ACHN (cell line): ENCODE measurements at regions not wholly inside any gene's neighbourhood (a gene's known extent, or its start where the extent isn't known, plus 50 kb on each side); places are given as distances from the start of the nearest gene placed in this dataset.
"Not testable (repeated sequence)": the region's sequence is repeated elsewhere in the genome, so short reads cannot be mapped to it uniquely, and the experiment has no call there.

Source experiments
- DNase-seq: peaks from one replicate; pipeline ENCODE4 v3.0.0-alpha.2; 2015
- in situ Hi-C: cut with HindIII; loops from 2 replicates; pipeline ENCODE4 v1.10.0; 2017; ENCODE audit warnings: low sequenced_read_pairs, low pct_ligation_motif_present, low pct_unique_long_range_greater_than_20kb

- in situ Hi-C loops = no loop called here
Measured at GRCh38 chr6:126188279-126188909, 151.5 kb upstream of the CENPW start.

DNA sequence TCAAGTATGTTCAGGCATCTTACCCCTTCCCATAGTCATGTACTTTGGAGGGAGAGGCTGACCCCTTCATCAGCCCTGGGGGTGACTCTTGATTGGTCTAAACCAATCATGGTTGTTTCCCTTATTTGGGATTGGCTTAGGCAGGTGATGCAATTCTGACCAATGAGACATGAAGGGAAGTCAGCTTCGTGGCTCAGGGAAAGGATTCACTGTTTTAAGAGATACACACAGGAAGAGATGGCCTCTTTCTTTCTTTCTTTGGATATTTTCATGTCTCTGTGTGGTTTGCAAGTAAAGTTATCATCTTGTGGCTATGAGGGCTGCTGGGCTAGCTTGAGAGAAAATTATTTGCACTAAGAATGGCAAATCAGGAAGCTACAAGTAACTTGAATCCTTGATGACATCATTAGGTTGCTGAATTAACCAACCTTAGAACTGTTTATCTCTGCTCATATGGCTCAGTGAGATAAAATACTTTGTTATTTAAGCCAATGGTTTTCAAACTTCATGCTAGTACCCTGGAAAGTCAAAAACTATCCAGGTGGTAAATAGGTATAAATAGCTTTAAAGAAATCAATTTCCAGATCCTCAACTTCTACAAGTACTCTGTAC lies 144.2 kb upstream of the CENPW start:
- in situ Hi-C loops = no loop called here
- DNase-seq = no peak

More at GRCh38 chr6:126188279-126188909, 151.5 kb upstream of the CENPW start:
- DNase-seq = no peak

DNA sequence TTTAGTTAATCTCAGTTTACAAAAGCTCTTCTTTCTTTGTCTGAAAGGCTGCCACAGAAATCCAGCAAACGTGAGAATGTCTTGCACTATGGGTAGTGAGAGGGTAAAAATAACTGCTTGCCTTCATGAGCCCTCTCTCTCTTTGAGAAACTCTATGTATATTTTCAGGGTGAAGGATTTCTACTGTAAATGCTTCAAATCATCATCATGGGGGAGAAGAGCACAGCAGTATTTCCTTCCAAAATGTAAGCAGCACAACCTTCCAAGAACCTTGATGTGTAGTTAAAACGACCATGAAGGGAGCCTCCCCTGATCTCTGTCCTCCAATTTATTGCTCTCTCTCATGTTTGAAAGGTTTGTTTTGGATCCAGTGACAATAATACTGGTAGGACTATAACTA lies 141.3 kb upstream of the CENPW start:
- no peak for DNase-seq
- in situ Hi-C loops = no loop called here

GRCh38 chr6:126199466-126199865 lies 140.4 kb upstream of the CENPW start:
- no peak for DNase-seq
- in situ Hi-C loops = no loop called here

- in situ Hi-C loops = no loop called here
- no peak for DNase-seq
Measured at GRCh38 chr6:126202707-126203106, 137.2 kb upstream of the CENPW start.

- in situ Hi-C loops = no loop called here
- DNase-seq = no peak
Measured at GRCh38 chr6:126204126-126204525, 135.8 kb upstream of the CENPW start.

DNA sequence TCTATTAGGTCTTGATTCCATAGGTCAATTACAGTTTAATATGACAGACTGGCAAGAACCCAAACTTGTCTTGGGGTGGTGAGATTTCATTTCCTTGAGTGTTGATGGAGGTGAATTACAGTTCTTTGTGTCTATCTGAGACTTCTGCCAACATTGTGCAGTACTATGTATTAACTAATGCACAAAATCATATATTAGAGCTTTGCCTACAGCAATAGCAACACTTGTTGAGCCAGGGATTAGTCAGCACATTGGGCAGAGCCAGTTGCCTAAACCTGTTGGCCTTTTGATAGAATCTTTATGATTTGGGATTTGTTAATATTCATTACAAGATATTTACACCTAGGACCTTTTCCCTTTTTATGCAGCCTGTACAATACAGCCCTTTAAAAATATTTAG lies 135.3 kb upstream of the CENPW start:
- DNase-seq = no peak
- in situ Hi-C loops = no loop called here

GRCh38 chr6:126206504-126207246 lies 133.2 kb upstream of the CENPW start:
- no peak for DNase-seq
- in situ Hi-C loops = no loop called here

- in situ Hi-C loops = no loop called here
Measured at GRCh38 chr6:126210398-126211075, 129.4 kb upstream of the CENPW start.

DNA sequence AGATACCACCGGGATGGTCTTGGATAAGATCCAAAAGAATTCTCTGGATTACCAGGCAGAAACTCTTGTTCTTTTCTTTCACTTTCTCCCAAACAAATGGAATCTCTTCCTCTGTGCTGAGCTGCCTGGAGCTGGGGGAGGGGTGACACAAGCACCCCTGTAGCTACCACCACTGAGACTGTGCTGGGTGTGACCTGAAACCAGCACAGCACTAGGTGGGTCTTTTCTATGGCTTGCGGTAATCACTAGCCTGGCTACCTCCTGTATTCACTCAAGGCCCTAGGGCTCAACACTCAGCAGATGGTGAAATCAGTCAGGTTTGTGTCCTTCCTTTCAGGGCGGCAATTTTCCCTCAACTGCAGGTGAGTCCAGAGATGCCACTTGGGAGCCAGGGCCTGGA lies 122.4 kb upstream of the CENPW start:
- in situ Hi-C loops = no loop called here
- DNase-seq = no peak

More at GRCh38 chr6:126210398-126211075, 129.4 kb upstream of the CENPW start:
- DNase-seq = no peak

GRCh38 chr6:126220901-126221300 lies 119.0 kb upstream of the CENPW start:
- DNase-seq, in situ Hi-C loops: not testable (repeated sequence)

- DNase-seq = no peak
- in situ Hi-C loops = no loop called here
Measured at GRCh38 chr6:126227833-126228702, 111.8 kb upstream of the CENPW start.

DNA sequence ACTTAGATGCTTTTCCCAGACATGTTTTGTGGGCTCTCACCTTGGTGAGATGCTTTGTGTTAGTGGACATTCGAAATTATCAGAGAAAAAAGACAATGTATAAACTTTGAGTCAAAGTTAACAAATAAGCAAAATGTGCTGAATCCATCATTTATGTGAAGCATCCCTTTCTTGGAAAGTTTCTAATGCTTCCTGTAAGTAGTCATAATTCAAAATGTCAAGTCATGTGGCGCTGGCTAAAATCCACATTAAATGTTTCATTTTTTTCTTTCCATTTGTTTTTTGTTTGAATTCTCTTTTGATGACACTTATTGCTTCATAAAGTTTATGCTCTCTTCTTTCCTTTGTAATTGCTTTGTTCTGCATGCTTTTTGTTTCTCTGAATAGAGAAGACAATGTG lies 107.2 kb upstream of the CENPW start:
- in situ Hi-C loops = no loop called here
- no peak for DNase-seq

DNA sequence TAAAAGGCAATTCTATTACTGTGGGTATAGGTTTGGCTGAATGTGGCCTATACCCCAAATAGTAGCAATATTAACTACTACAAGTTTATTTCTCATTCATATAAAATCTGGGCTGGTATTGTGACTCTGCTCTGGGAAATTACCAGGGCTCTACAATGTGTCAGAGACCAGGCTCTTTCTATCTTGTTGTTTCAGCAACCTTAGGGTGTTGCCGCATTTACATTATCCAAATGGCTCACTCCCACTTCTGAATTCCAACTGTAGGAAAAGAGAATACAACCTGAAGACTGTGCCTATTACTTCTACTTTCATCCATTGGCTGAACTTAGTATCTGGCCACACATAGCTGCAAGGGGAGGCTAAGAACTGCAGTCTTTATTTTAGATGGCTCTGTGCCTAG lies 106.7 kb upstream of the CENPW start:
- no peak for DNase-seq
- in situ Hi-C loops = no loop called here

- in situ Hi-C loops = no loop called here
- DNase-seq = no peak
Measured at GRCh38 chr6:126235363-126235762, 104.6 kb upstream of the CENPW start.

- no peak for DNase-seq
- in situ Hi-C loops = no loop called here
Measured at GRCh38 chr6:126245077-126245476, 94.8 kb upstream of the CENPW start.

DNA sequence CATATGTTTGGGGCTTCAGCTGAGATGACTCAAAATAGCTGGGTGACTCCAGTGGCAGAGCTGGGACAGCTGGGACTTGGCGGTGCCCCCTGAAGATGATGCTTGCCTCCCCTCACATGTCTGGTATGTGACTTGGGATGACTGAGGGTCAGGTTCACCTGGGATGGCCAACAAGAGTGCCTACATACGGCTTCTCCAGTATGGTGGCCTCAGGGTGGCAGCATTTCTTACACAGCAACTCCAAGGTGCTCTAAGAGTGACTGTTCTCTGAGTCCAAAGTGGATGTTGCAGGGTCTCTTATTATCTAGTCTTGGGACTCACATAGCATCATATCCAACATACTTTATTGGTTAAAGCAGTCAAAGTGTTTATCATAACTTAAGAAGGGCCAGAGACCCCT lies 87.8 kb upstream of the CENPW start:
- DNase-seq = no peak
- in situ Hi-C loops = no loop called here

DNA sequence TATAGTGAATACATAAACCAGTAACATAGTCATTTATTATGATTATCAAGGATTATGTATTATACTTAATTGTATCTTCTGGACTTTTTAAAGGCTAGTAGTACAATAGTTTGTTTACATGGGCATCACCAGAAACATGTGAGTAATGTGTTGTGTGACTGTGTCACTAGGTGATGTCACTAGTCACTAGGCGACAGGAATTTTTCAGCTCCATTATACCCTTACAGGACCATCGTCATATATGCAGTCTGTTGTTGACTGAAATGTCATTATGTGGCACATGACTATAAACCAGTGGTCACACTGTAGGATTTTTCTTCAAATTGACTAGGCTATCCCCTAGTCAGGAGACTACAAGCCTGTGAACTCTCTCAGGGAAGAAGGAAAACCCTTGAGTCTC lies 86.5 kb upstream of the CENPW start:
- in situ Hi-C loops = no loop called here
- no peak for DNase-seq
